H1 (cell line): ENCODE measurements at regions not wholly inside any gene's neighbourhood (a gene's known extent, or its start where the extent isn't known, plus 50 kb on each side); places are given as distances from the start of the nearest gene placed in this dataset.

ENCODE experiments used
- CTCF ChIA-PET: fragments of 300-600 bp; sonication (Branson Sonifier 250); formaldehyde crosslinking; loops from one replicate; lab custom pipeline; 2021; ENCODE audit not compliant: partially characterized antibody; lab: Charles Lee
- POLR2A ChIA-PET: fragments of 300-600 bp; sonication (Branson Sonifier 250); formaldehyde crosslinking; loops from one replicate; lab custom pipeline; 2021; ENCODE audit warnings: inconsistent platforms; ENCODE audit not compliant: partially characterized antibody; lab: Charles Lee
- DNase-seq, 2 experiments: peaks; one replicate each; pipeline versions ENCODE4 v3.0.0 to v3.0.0-alpha.2; 2010 to 2022; ENCODE audit warnings: low spot score in 2 of 2, low read depth in 1 of 2, mixed read lengths in 1 of 2
- FAIRE-seq: peaks from 2 replicates; lab custom pipeline; 2011; peaks lifted over from hg19 to GRCh38; lab: Jason Lieb, UNC
- H2AFZ ChIP-seq: 2 replicates; pipeline ENCODE4 v1.8.1; 2012; ENCODE audit warnings: low read length, inconsistent platforms
- H2AK5ac ChIP-seq: 2 replicates; pipeline ENCODE4 v1.6.1; 2013; ENCODE audit warnings: low read depth, low read length
- H2BK120ac ChIP-seq: replicated peaks from 2 replicates; pipeline ENCODE3; 2013; ENCODE audit warnings: low read depth, low read length, inconsistent platforms
- H2BK12ac ChIP-seq: 2 replicates; pipeline ENCODE4 v1.6.1; 2013; ENCODE audit warnings: low read depth, low read length
- H2BK15ac ChIP-seq: 2 replicates; pipeline ENCODE4 v1.6.1; 2013; ENCODE audit warnings: low read length
- H2BK20ac ChIP-seq: 2 replicates; pipeline ENCODE4 v1.6.1; 2013; ENCODE audit warnings: low read length
- H2BK5ac ChIP-seq: 2 replicates; pipeline ENCODE4 v1.6.1; 2013; ENCODE audit warnings: low read depth, low read length
- H3K14ac ChIP-seq: 2 replicates; pipeline ENCODE4 v1.6.1; 2013; ENCODE audit warnings: inconsistent platforms; ENCODE audit not compliant: insufficient read length
- H3K18ac ChIP-seq: 2 replicates; pipeline ENCODE4 v1.6.1; 2013; ENCODE audit warnings: low read length; ENCODE audit errors: extremely low read depth
- H3K23ac ChIP-seq: 2 replicates; pipeline ENCODE4 v1.6.1; 2013; ENCODE audit warnings: inconsistent platforms; ENCODE audit not compliant: insufficient read length
- H3K23me2 ChIP-seq: 2 replicates; pipeline ENCODE4 v1.6.1; 2013; ENCODE audit warnings: low read depth, low read length
- H3K27ac ChIP-seq: 2 replicates; pipeline ENCODE4 v1.6.1; 2011; ENCODE audit warnings: low read depth, low read length, inconsistent platforms
- H3K27me3 ChIP-seq, 4 experiments: replicated peaks in 1 of 4; 1 replicate in 1 of 4; 2 replicates in 3 of 4; pipeline versions ENCODE4 v1.6.1 to v1.8.1; 2011 to 2013; ENCODE audit warnings: low read length in 3 of 4, mild to moderate bottlenecking in 3 of 4, inconsistent platforms in 2 of 4, mixed read lengths in 2 of 4, moderate library complexity in 1 of 4; ENCODE audit not compliant: control insufficient read depth in 3 of 4, insufficient read depth in 3 of 4; ENCODE audit errors: extremely low read depth in 1 of 4
- H3K36me3 ChIP-seq, 4 experiments: 2 replicates each; pipeline versions ENCODE4 v1.6.1 to v1.8.1; 2011 to 2013; ENCODE audit warnings: mild to moderate bottlenecking in 4 of 4, low read length in 3 of 4, moderate library complexity in 2 of 4, control low read depth in 1 of 4, inconsistent platforms in 1 of 4; ENCODE audit not compliant: insufficient read depth in 4 of 4, control insufficient read depth in 2 of 4
- H3K4ac ChIP-seq: replicated peaks from 2 replicates; pipeline ENCODE3; 2013; ENCODE audit warnings: low read length, low read depth, mixed read lengths, inconsistent platforms; ENCODE audit not compliant: insufficient read length
- H3K4me1 ChIP-seq, 4 experiments: replicated peaks in 1 of 4; 1 replicate in 1 of 4; 2 replicates in 3 of 4; pipeline versions ENCODE4 v1.6.1 to v1.8.1; 2011 to 2013; ENCODE audit warnings: low read length in 3 of 4, inconsistent platforms in 2 of 4, mixed read lengths in 1 of 4; ENCODE audit not compliant: insufficient read depth in 4 of 4, control insufficient read depth in 3 of 4
- H3K4me2 ChIP-seq, 2 experiments: 2 replicates each; pipeline versions ENCODE4 v1.6.1 to v1.8.1; 2011 to 2013; ENCODE audit warnings: low read depth in 2 of 2, low read length in 2 of 2, control low read depth in 1 of 2, inconsistent platforms in 1 of 2, mild to moderate bottlenecking in 1 of 2; ENCODE audit not compliant: insufficient read depth in 1 of 2
- H3K4me3 ChIP-seq, 4 experiments: fragments of 200-600, 300-600 bp in 1 of 4; sonication (generic), shearing (Covaris generic), sonication (Bioruptor Twin) in 1 of 4; 2 replicates each; pipeline versions ENCODE4 v1.5.1 to v1.8.1; 2011 to 2016; ENCODE audit warnings: low read length in 4 of 4, low read depth in 3 of 4, control low read depth in 2 of 4, inconsistent platforms in 2 of 4, mild to moderate bottlenecking in 2 of 4, mixed read lengths in 1 of 4, moderate library complexity in 1 of 4; ENCODE audit not compliant: insufficient read depth in 2 of 4; ENCODE audit errors: extremely low read depth in 1 of 4
- H3K56ac ChIP-seq: replicated peaks from 2 replicates; pipeline ENCODE3; 2013; ENCODE audit warnings: low read depth, mild to moderate bottlenecking, mixed read lengths, low read length, inconsistent platforms; ENCODE audit not compliant: insufficient read length
- H3K79me1 ChIP-seq: 2 replicates; pipeline ENCODE4 v1.6.1; 2013; ENCODE audit warnings: low read depth, low read length, control low read depth
- H3K79me2 ChIP-seq, 2 experiments: 2 replicates each; pipeline versions ENCODE4 v1.6.1 to v1.8.1; 2012 to 2013; ENCODE audit warnings: low read length in 2 of 2, mild to moderate bottlenecking in 2 of 2, inconsistent platforms in 1 of 2; ENCODE audit not compliant: insufficient read depth in 2 of 2, control insufficient read depth in 1 of 2
- H3K9ac ChIP-seq, 4 experiments: replicated peaks in 1 of 4; 1 replicate in 1 of 4; 2 replicates in 3 of 4; pipeline versions ENCODE4 v1.6.1 to v1.8.1; 2011 to 2013; ENCODE audit warnings: low read depth in 3 of 4, low read length in 3 of 4, control low read depth in 2 of 4, mild to moderate bottlenecking in 2 of 4, moderate library complexity in 2 of 4, inconsistent platforms in 1 of 4; ENCODE audit errors: extremely low read depth in 1 of 4
- H3K9me3 ChIP-seq, 2 experiments: 2 replicates each; pipeline versions ENCODE4 v1.6.1 to v1.8.1; 2012 to 2013; ENCODE audit warnings: mild to moderate bottlenecking in 2 of 2, moderate library complexity in 2 of 2, control low read depth in 1 of 2, inconsistent platforms in 1 of 2, low read depth in 1 of 2, low read length in 1 of 2, mixed read lengths in 1 of 2; ENCODE audit not compliant: insufficient read depth in 2 of 2
- H4K20me1 ChIP-seq, 2 experiments: replicated peaks in 1 of 2; 2 replicates each; pipeline versions ENCODE3 to v1.8.1; 2011 to 2013; ENCODE audit warnings: inconsistent platforms in 2 of 2, low read length in 2 of 2, mild to moderate bottlenecking in 1 of 2; ENCODE audit not compliant: insufficient read depth in 2 of 2, control insufficient read depth in 1 of 2
- H4K5ac ChIP-seq: 2 replicates; pipeline ENCODE4 v1.6.1; 2013; ENCODE audit warnings: low read length, low read depth, mixed read lengths, inconsistent platforms; ENCODE audit not compliant: insufficient read length
- H4K8ac ChIP-seq: 2 replicates; pipeline ENCODE4 v1.8.0; 2013; ENCODE audit warnings: mild to moderate bottlenecking, moderate library complexity, low read length, inconsistent platforms; ENCODE audit not compliant: insufficient read depth; ENCODE audit errors: extremely low read depth
- H4K91ac ChIP-seq: replicated peaks from 2 replicates; pipeline ENCODE3; 2013; ENCODE audit warnings: low read length, mixed read lengths, inconsistent platforms; ENCODE audit not compliant: insufficient read length
- BCL11A ChIP-seq, 2 experiments: IDR thresholded peaks; one replicate each; pipeline ENCODE4 v1.6.1; 2011; ENCODE audit warnings: low read depth in 2 of 2, low read length in 2 of 2, mild to moderate bottlenecking in 2 of 2
- CBX5 ChIP-seq: fragments of 300-800, 300-1000 bp; sonication (generic); IDR thresholded peaks from 2 replicates; pipeline ENCODE4 v1.7.1; 2016; ENCODE audit warnings: antibody characterized with exemption, low read length, low read depth
- GABPA ChIP-seq: IDR thresholded peaks from 2 replicates; pipeline ENCODE4 v1.6.1; 2011; ENCODE audit warnings: mild to moderate bottlenecking, low read length, moderate library complexity, borderline replicate concordance; ENCODE audit not compliant: insufficient read depth
- SRF ChIP-seq: IDR thresholded peaks from 2 replicates; pipeline ENCODE4 v1.6.1; 2011; ENCODE audit warnings: mild to moderate bottlenecking, low read depth, low read length, moderate library complexity
- TCF12 ChIP-seq: IDR thresholded peaks from 2 replicates; pipeline ENCODE4 v1.6.1; 2011; ENCODE audit warnings: low read depth, mild to moderate bottlenecking, low read length
- WGBS, 2 experiments: shearing (Covaris generic) in 1 of 2; methylation state at CpG; one replicate each; pipeline versions ENCODE4 v1.1.6 to v1.1.7; 2013 to 2015; ENCODE audit warnings: low lambda C conversion rate in 2 of 2, mixed read lengths in 2 of 2, inconsistent platforms in 1 of 2, low coverage in 1 of 2, missing lambda C conversion rate in 1 of 2; ENCODE audit not compliant: insufficient replicate concordance in 2 of 2, insufficient coverage in 1 of 2, insufficient read length in 1 of 2; ENCODE audit errors: extremely low coverage in 1 of 2, missing lambda C conversion rate in 1 of 2; 5-methylcytosine and 5-hydroxymethylcytosine counted together

DNA sequence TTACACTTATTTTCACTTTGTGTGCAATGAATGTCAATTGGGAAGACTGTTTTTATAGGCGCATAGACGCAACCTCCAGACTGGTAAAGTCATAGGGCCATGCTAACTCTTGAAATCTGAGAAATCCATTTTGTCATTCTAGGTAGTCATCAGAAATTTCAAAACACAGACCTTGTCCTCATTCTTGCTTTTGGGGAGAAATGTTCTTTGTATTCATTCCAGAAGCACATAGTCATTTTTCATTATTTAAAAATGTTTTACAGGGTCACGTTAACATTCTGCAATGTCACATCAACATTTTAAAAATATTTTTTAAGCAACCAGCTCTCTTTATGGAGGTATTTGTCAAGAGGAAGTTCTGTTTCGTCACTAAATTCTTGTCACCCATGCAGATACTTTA is 898.4 kb downstream of the PDCD6IP start:
- Histone ChIP-seq H2BK12ac (no peak overlapping the region), H2BK15ac (no peak overlapping the region), H3K23me2 (peaks cover 1% of the 10 kb centered on the region; the same call in 1 of the 2 replicates), H2BK20ac (no peak overlapping the region), H4K8ac (no peak overlapping the region), H3K4ac (no peak overlapping the region), H3K9me3 (peaks cover 12 to 22% of the 10 kb centered on the region in 2 experiments; a peak in 3 of 4 replicates), H4K20me1 (no peaks in the 10 kb centered on the region), H2BK120ac (no peak overlapping the region), H3K18ac (no peak overlapping the region), H2BK5ac (no peak overlapping the region), H3K27ac (no peak overlapping the region), H3K14ac (no peak overlapping the region), H3K79me1 (no peaks in the 10 kb centered on the region), H3K4me3 (no peak overlapping the region), H3K9ac (no peak overlapping the region), H3K23ac (no peak overlapping the region), H2AFZ (no peak overlapping the region), H3K79me2 (no peaks in the 10 kb centered on the region), H4K91ac (no peak overlapping the region), H3K56ac (no peak overlapping the region), H3K4me1 (no peaks in the 10 kb centered on the region), H2AK5ac (no peak overlapping the region), H3K27me3 (no peaks in the 10 kb centered on the region), H3K4me2 (no peak overlapping the region), H3K36me3 (no peaks in the 10 kb centered on the region), H4K5ac (no peak overlapping the region)
- DNase-seq (no peak), FAIRE-seq (no peak)
- 91% methylated on average over 4 of the region's 4 CpGs; no CpG with 5 or more reads in 1 of the 2 experiments for WGBS, 2 experiments
- ChIA-PET POLR2A (no interaction called here), CTCF (no interaction called here)
- TF ChIP-seq SRF (no peak), TCF12 (no peak), GABPA (no peak), BCL11A (IDR thresholded peaks at IDR 0.05; ENCODE audit: low read depth in 2 of 2, low read length in 2 of 2) (no peak), CBX5 (no peak)
